HFF-Myc (cell line): ENCODE measurements at regions not wholly inside any gene's neighbourhood (a gene's known extent, or its start where the extent isn't known, plus 50 kb on each side); places are given as distances from the start of the nearest gene placed in this dataset.

ENCODE experiments used
- DNase-seq: peaks from one replicate; pipeline ENCODE4 v3.0.0-alpha.2; 2011; ENCODE audit warnings: low read depth; ENCODE audit errors: extremely low read depth
- H3K4me3 ChIP-seq: replicated peaks from 2 replicates; pipeline ENCODE4 v1.5.1; 2011; ENCODE audit warnings: low read depth, mild to moderate bottlenecking, control low read depth, low read length
- CTCF ChIP-seq: IDR thresholded peaks from 2 replicates; pipeline ENCODE4 v1.5.1; 2012; ENCODE audit warnings: mild to moderate bottlenecking, low read depth, low read length, control low read depth; ENCODE audit errors: missing control alignments

- DNase-seq: no peak
- TF ChIP-seq CTCF: no peak
- H3K4me3 ChIP-seq: no peak overlapping the region
Observed at GRCh38 chr3:64888840-64889392, 201.1 kb upstream of the ADAMTS9 start.

- H3K4me3 ChIP-seq: no peak overlapping the region
- no peak for TF ChIP-seq CTCF
- DNase-seq: no peak
Observed at GRCh38 chr3:64888165-64888564, 200.4 kb upstream of the ADAMTS9 start.

- TF ChIP-seq CTCF: no peak
- no peak overlapping the region for H3K4me3 ChIP-seq
- DNase-seq: no peak
Observed at GRCh38 chr3:64885055-64885454, 197.3 kb upstream of the ADAMTS9 start.

- DNase-seq: no peak
- TF ChIP-seq CTCF: no peak
- no peak overlapping the region for H3K4me3 ChIP-seq
Observed at GRCh38 chr3:64884536-64884935, 196.7 kb upstream of the ADAMTS9 start.

GRCh38 chr3:64880916-64881315 lies 193.1 kb upstream of the ADAMTS9 start:
- no peak for DNase-seq
- H3K4me3 ChIP-seq: no peak overlapping the region

GRCh38 chr3:64878362-64878761 lies 190.6 kb upstream of the ADAMTS9 start:
- no peak for DNase-seq
- H3K4me3 ChIP-seq: no peak overlapping the region
- TF ChIP-seq CTCF: no peak

More at GRCh38 chr3:64880916-64881315, 193.1 kb upstream of the ADAMTS9 start:
- no peak for TF ChIP-seq CTCF

- no peak overlapping the region for H3K4me3 ChIP-seq
- TF ChIP-seq CTCF: no peak
- no peak for DNase-seq
Observed at GRCh38 chr3:64873400-64873799, 185.6 kb upstream of the ADAMTS9 start.
